NCI-H526 treated with DMSO at 0.1 percent for 48 hours (cell line): ENCODE measurements at regions not wholly inside any gene's neighbourhood (a gene's known extent, or its start where the extent isn't known, plus 50 kb on each side); places are given as distances from the start of the nearest gene placed in this dataset.
"Not testable (repeated sequence)": the region's sequence is repeated elsewhere in the genome, so short reads cannot be mapped to it uniquely, and the experiment has no call there.

Experiments
- DNase-seq: peaks from one replicate; lab custom pipeline; 2025; lab: John Stamatoyannopoulos, UW

DNA sequence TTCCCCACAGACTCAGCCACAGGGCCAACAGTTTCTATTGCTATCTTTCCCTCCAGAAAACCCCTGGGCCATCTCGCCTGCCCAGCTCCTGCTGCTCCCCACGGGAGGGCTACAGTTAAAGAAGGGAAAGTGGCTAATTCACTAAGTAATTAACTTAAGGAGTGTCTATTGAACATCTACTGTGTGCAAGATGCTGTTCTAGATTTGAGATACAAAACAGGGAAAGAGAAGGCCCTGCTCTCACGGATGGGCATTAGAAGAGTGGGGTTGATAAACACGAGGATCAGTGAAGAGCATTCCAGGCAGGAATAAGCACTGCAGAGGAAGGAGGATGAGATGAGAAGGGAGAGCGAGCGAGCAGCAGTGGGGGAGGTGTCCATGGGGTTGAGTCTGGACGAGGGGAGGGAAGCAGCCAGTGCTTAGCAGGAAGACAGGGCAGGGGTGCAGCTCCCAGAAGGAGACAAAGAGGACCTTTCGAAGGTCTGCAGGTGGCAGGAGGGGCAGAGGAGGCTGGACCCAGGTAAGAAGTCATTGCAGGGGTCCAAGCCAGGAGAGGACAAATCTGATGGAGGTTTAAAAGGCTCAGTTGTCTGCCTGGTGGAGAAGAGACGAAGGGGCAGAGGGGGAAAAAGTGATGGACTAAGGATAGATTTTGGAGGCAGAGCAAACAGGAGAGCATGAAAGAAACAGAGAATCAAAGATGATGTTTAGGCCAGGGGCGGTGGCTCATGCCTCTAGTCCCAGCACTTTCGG is 64.7 kb downstream of the KLF15 start:
- no peak for DNase-seq

GRCh38 chr3:126291537-126291936 is 65.7 kb downstream of the KLF15 start:
- no peak for DNase-seq

DNA sequence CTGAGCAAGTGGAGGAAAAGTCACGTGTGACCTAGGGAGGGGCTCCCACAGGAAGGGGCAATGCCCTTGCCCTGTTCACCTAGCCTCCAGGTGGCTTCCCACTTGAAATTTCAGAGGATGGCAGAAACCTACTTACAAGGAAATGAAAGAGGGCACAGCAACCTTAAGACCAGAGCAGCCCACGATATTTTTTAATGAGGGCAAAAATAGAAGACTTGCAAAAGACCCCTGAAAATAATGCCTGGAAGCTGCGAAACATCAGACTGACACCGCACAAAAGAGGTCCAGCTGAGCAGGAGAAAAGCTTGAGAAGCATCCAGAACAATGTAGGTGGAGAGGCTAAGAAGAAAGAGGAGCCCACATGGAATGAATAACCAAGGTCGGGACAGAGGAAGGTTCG is 66.1 kb downstream of the KLF15 start:
- no peak for DNase-seq

GRCh38 chr3:126290325-126290724 is 66.9 kb downstream of the KLF15 start:
- no peak for DNase-seq

- DNase-seq: no peak
These were observed 68.1 kb downstream of the KLF15 start for GRCh38 chr3:126289096-126289495.

DNA sequence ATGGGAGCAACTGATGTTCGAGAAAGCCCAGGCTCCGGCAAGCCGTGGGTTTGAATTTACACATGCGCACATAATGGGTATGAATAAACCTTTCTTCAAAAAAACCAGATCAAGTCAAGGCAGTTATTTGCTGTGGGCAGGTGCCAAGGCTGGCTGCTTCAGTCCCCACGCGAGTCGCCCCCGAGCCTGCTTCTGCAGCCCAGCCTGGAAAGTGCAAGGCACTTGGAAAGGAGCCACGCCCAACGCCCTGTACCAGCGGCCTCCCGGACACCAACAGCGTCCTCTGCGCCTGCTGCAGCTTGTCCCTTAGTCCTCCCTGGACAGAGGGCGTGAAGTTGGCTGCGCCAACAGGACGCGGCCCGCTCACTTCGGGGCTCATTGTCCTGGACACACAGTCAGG is 68.9 kb downstream of the KLF15 start:
- no peak for DNase-seq

DNA sequence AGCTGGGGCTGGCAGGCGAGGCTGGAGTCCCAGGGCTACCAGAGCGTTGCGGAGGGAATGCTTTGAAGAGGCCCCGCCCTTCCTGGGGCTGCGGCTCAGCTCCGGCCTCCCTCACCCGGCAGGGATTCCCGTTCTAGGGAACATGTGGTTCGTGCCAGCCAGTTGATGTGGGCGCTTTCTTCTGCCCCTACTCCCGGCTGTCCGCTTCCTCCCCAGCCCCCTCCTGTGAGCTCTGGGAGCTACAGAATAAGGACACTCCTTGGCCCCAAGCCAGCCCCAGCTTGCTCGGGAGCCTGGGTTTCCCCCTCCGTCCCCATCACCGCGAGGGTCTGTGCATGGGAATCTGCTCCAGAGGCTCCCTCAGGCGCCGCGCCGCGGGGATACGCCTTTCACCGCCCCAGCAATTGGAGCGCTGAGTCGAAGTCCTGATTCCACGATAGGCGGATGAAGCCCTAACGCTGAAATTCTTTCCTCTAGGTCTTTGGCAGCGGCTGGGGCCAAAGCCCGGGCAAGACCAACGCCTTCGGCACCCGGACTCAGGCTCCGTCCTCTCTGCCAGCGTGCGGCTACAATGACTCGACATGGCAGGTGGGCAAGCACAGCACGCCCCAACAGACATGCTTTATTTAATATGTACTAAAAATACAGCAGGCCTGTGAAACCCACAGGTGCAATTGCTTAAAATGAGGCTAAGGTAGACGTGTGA is 69.5 kb downstream of the KLF15 start:
- DNase-seq: peak; percentile 53

GRCh38 chr3:126287171-126287535 is 70.1 kb downstream of the KLF15 start:
- no peak for DNase-seq

- DNase-seq: no peak
These were observed 71.8 kb downstream of the KLF15 start for GRCh38 chr3:126285369-126285768.

DNA sequence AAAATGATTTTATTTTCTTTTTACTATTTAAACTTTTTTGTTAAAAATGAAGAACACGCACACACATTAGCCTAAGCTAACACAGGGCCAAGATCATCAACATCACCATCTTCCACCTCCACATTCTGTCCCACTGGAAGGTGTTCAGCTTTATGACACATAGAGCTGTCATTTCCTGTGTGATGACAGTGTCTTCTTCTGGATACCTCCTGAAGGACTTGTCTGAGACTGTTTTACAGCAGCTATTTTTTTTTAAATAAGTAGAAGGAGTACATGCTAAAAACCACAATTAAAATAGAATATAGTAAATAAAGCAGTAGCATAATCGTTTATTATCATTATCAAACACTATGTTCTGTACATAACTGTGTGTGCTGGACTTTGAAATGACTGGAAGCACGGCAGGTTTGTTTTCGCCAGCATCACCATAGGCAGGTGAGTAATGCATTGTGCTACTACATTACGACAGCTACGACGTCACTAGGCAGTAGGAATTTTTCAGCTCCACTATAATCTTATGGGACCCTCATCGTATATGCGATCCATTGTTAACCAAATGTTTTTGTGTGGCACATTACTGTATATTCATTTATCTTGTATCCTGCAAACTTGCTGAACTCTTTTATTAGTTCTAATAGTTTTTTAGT is 72.8 kb downstream of the KLF15 start:
- DNase-seq: no peak

- DNase-seq: not testable (repeated sequence)
These were observed 73.6 kb downstream of the KLF15 start for GRCh38 chr3:126283651-126284050.

- DNase-seq: no peak
These were observed 77.4 kb downstream of the KLF15 start for GRCh38 chr3:126279853-126280252.

DNA sequence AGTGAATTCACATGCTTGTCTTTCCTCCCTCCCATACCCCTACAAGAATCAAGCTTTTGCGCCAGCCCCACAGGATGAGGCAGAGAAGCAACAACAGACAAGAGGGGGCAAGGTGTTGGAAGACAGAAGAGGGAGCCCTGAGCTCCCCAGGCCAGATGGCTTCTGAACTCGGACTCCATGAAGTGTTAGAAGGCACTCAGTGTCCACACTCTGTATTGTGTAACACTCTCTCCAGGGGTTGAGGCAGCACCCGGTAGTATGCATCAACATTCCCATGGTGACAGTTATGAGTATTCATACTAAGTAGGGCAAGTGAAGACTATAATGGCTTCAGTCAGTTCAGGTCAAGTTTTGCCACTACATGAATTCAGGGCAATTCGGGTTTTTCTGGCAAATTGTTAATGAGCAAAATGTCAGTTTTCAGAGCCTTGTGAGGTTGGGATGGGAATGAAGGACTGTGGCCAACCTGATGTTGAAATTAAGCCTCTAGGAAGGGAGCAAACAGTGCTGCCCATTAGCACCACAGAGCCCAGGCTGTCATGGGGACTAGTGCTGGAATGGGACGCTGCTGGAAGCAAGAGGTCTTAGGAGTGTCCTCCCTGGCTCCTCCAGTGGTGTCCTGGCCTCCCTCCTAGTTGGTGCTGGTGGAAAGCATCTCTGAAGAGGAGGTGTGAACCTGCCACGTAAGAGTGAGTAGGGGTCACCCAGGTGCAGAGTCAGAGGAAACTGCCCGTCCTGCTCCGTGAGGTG is 79.4 kb downstream of the KLF15 start:
- no peak for DNase-seq

DNA sequence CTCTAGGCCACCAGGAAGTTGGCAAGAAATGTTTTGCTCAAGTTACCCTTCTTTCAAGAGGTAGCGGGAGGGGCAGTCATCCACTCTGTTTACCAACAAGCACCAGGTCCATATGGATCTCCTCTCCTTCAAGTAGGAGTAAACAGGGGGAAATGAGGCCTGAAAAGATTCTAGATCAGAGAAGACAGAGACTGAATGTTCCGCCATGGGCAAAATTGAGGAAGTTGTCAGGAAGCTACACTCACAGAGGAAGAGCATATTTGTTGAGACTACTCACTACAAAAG is 81.6 kb downstream of the KLF15 start:
- DNase-seq: no peak

- DNase-seq: no peak
These were observed 82.2 kb downstream of the KLF15 start for GRCh38 chr3:126274735-126275619.

- no peak for DNase-seq
These were observed 86.9 kb downstream of the KLF15 start for GRCh38 chr3:126270145-126270811.

DNA sequence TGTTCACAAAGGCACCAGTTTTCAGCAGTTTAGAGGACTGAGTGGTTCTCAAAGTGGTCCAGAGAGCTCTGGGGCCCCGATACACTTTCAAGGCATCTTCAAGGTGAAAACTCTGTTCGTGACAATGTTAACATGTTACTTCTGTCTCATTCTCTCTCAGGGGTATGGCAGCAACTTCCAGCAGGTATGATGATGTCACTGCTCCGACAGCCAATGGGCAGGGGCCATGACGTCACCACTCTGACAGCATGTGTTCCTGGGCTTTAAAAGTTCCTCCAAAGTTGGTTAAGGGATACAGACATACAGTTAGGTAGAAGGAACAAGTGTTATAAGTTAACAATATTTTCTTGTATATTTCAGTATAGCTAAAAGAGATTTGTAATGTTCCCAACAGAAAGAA is 87.9 kb downstream of the KLF15 start:
- no peak for DNase-seq

- DNase-seq: no peak
These were observed 88.3 kb downstream of the KLF15 start for GRCh38 chr3:126268866-126269265.

DNA sequence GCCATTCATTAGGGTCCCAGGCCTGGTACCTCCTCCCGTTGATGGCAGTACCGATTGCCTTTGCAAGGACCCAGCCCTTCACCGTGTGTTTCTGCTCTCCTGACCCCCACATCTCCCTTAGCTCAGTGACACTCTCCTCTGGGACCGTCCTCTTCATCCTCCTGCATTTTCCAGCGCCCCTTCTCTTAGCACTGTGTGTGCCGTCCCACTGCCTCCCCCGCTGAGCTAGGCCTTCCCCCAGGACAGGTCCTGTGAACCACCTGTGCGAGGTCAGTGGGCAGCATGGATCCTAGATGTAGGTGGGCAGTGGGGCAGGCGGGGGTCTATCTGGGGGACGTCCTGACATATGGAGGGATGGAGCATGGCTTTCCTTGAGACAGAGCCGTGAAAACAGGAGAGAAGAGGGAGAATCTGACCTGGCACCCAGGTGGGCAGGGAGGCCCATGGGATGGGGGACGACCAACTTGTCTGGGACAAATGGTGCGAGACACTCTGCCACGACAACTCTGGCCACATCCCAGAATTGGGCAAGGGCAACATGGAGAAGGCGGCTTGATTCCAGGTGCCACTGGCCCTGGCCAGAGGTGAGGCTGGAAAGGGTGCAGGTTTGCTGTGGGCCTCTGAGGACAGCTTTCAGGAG is 87.7 kb upstream of the ALDH1L1 start:
- DNase-seq: no peak

DNA sequence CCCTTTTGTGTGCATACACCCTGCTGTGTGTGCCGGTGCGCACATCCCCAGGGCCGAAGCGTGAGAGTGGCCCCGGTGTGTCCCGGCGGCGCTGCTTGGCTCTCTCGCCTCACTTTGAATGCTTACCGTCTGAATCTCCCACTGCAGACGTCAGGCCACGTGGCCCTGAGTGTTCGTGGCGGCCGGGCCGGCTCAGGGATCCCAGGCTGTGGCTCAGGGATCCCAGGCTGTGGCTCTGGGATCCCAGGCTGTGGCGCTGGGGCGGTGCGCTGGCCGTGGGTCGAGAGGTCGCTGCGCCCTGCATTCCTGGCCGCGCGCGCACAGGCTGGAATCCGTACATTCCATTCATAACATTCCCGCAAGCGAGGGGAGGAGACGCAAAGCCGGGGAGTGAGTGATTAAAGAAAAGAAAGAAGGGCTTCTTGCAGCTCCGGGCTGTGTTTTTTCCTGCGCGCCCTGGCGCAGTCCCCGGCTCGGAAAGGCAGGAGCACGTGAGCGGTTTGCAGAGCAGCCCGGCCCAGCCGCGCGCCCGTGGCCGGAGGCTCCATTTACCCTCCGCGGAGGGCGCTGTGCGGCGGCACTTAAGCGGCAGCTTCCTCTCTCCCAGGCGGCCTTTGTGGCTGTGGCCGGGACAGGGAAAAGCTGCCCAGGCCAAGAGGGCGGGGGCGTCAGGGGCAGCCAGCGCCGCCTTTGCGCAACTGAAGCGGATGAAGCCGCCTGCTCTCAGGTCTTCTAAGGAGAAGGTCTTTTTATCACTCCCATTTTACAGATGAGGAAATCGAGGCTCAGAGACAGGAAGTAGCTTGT is 87.0 kb upstream of the ALDH1L1 start:
- no peak for DNase-seq
